ENCODE measurements at regions not wholly inside any gene's neighbourhood (a gene's known extent, or its start where the extent isn't known, plus 50 kb on each side); places are given as distances from the start of the nearest gene placed in this dataset.

- TF ChIP-seq CTCF (conservative IDR thresholded peaks at IDR 0.05): no peak
- TF ChIP-seq ZFX (IDR thresholded peaks at IDR 0.05): no peak
Measured at GRCh38 chr15:35159170-35159569, 74.1 kb upstream of the NANOGP8 start.
